ENCODE measurements at regions not wholly inside any gene's neighbourhood (a gene's known extent, or its start where the extent isn't known, plus 50 kb on each side); places are given as distances from the start of the nearest gene placed in this dataset.

DNA sequence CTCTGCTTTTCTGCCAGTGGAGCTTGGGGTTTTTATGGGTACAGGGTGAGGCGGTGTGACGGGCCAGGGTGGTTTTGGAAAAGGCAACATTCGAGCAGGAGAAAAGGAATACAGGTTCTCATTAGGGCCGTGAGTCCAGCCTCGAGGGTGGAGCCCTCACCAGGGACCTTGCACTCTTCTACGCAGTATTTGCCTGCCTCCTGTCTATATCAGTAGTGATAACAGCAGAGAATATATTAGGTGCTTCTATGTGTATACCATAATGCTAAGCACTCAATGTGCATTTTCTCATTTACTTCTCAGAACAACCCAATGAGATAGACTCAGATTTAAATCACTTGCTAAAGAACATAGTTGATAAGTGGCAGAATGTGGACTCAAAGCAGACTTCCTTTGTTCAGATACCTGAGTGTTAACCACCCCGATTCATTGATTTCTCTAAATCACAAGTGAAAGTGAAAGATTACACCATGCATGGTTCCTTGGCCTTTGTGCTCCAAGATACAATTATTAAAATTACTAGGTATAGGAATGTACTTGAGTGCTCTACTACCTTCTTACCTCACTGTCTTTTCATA lies 403.9 kb downstream of the PCDH7 start:
- DNase-seq, result no peak

DNA sequence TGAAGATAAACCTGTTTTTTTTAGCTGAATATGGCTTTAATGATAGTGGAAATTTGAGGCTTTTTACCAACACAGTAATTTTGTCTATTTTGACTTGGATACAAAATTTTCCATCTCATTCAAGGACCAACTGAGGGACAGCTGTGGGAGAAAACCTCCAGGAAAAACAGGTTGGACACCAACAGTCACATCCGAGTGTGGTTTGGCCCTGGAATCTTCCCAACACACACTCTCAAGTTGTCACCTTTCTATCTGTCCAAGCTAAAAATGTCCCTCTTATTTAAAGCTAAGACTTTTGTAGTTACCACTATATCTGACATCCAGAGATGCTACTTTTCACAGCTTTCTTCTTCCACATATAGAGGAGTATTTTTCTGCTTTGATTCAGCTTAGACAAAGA lies 404.9 kb downstream of the PCDH7 start:
- no peak for DNase-seq

DNA sequence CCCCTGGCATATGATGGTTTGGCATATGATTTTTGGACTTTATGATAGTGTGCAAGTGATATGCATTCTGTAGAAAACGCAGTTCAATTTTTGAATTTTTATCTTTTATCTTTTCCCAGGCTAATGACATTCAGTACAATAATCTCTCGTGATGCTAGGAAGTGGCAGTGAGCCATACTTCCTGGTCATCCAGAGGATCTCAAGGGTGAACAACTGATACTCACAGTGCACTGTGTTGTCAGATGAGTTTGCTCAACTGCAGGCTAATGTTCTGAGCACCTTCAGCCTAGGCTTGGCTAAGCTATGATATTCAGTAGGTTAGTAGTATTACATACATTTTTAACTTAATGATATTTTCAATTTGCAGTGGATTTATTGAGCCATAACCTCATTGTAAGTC lies 405.3 kb downstream of the PCDH7 start:
- no peak for DNase-seq

DNA sequence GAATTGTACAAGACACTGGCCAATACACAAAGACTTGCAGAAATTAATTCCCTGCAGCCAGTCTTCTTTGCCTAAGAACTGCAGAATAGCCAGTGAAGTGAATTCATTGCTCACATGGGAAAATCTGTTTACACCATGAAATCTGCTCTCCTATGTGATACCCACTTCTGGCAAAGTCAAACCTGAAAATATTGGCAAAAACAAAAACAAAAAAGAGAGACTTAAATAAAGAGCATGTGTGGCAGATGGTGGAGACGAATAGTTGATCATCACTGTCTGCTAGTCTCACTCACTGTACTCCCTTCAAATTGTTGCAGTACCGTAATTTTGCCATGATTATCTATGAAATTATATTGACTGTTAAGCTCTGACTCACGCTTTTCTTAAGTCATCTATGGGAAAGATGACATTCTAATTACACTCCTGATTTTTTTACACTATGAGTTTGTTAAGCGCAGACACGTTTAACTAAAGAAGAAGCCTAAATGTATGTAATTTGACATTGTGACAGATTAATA lies 406.8 kb downstream of the PCDH7 start:
- no peak for DNase-seq

DNA sequence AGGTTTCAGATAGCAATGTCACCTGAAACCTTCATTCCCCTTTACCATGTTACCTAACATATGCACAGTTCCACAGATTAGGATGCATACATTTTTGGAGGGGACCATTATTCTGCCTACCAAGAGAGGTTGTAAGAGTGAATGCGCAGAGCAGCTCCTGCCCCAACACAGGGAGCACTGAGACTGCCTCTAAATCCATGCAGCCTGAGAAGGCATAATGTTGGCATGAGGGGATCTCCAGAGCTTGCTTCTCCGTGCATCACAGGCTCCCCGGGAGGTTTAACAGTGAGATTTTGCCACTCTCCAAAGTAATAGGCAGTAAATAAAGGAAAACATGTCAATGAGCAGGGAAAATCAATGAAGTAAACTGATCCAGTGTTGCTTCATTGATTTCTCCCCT lies 410.8 kb downstream of the PCDH7 start:
- no peak for DNase-seq

DNA sequence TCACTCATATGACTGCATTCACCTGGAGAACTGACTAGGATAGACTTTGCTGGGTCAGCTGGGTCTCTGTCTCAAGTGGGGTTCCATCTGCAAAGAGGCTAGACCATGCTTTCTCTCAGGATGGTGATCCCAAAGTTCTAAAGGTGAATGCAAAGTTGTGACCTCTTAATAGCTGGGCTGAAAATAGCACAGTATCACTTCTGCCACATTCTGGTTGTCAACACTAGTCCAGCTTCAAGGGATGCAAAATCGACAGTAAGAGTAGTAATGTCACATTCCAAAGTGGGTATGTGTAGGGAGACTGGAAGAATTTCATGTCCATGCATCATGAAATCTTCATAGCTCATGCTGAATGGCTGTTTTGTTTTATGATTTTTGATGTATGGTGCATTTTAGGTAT lies 414.6 kb downstream of the PCDH7 start:
- no peak for DNase-seq

DNA sequence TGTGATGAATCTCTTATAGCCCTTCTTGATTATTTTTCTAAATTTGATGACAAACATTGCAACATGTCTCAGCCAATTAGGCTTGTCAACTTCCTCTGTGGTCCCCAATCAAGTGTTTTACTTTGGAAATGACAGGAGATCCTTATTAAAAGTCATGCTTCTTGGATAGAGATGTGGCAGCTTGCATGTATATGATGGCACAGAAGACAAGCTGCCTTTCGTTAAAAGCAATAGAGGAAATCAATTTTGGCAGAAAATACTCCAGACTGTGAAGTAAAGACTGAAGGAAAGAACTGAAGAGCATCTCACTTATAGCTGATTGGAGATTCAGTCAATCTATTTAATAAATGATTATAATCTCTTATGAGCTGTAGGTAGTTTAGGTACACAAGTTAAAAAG lies 419.6 kb downstream of the PCDH7 start:
- no peak for DNase-seq

DNA sequence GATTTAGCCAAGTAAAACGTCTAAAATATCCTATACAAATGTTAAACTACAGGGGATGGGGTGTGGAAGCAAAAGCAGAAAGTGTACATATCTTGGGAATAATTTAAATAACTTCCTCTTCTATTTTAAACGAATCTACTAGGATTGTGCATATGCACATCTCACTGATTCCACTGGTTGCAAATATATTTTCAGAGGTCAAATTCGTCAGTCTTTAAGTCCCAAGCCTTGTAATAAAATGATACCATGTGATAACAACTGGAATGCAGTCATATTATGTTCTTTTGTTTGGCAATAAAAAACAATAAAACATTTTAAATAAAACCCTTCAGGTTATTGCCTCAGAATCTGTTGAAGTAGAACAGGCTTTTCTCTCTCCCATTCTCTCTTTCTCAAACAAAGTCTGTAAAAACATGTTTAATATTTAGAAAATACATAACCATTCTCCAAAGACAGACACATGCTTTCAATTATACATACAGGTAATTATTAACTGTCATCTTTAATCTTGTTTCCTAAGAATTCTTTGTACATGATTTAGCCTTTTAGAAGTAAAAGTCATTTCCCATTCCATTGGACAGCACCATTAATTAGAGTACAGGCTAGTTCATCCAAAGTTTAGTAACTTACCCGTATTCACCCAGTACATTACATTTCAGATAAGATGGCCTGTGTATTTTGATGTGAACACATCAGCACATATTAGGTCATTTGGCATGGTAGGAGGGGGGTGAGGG lies 421.1 kb downstream of the PCDH7 start:
- DNase-seq, result no peak

DNA sequence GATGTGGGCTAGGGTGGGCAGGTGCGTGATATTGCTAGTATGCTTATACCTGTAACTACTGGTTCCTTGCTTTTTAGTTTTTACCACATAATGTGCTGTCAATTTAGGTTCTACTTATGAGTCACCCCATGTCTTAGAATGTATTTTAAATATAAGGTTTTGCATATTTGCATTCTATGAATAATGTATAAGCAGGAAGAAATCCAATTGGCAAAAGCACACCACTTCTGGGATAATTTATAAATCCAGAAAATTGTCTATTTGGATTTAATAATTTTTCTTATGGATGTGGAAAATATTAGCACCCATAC lies 421.6 kb downstream of the PCDH7 start:
- no peak for DNase-seq

DNA sequence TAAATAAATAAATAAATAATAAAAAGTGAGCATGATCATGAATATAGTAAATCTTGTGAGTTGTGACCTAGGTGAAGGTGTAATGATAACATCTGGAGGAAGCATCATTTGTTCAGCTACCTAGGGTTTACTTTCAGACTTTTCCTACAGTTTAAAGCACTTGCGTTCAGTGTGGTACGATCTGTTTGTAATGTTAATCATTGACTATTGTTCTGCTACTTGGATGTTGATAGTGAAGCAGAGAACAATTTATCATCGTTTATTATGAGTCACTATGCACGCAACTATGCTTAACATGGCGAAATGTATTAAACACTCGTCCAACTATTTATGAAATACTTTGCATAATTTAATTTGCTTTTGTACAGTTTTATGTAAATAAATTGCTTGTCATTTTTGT lies 426.2 kb downstream of the PCDH7 start:
- no peak for DNase-seq

DNA sequence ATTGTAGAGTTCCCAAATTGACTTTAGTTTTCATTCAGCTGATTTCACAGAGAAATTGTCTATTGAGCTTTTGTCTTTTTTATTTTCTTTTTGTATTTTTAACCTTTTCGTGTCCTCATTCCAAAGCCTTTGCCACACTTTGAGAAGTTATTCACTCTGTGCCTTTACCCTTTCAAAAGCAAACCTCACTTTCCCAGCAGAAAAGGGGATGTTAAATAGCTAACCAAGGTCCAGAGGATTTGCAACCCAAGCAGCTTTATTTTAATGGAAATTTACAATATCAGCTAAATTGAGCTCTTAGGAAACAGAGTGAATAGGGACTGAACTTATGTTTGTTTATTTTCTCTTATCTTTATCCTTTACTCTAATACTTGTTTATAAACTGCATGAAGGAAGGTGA lies 428.8 kb downstream of the PCDH7 start:
- DNase-seq, result no peak

DNA sequence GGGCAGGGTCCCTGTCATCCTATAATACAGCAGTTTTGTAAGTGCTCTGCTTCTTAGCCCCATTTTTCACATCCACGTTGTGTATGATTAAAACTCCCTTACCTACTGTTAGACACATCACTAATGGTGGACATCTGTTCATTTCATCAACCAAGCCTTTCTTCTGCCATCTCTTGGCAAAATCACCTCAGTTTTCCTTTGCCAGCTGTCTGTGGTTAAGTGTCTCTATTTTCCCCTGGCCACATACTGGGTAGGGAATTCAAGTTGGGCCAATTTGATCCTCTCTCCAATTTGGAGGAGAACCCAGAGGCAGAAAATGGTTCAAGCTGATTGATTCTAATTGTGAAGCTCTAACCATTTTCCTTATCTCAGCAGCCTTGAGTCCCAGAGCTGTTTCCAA lies 436.1 kb downstream of the PCDH7 start:
- DNase-seq, result no peak

DNA sequence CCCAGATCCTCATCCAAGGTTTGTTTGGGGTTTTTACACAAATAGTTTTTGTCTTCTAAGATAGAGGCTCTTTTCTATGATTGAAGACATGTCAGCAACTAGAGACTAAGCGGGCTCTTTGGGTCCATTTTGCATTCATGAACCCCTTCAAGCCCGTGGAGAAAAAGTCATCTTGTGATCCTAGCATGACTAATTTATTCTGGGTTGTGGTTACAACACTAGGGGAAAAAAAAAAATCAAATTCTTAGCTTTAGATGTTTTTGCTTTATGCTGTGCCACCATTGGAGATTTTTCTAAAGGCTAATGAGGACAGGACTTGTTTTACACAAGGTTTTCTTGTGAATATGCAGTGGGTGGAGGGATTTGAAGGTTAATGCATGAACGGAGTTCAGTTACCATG lies 440.0 kb downstream of the PCDH7 start:
- DNase-seq, result no peak

DNA sequence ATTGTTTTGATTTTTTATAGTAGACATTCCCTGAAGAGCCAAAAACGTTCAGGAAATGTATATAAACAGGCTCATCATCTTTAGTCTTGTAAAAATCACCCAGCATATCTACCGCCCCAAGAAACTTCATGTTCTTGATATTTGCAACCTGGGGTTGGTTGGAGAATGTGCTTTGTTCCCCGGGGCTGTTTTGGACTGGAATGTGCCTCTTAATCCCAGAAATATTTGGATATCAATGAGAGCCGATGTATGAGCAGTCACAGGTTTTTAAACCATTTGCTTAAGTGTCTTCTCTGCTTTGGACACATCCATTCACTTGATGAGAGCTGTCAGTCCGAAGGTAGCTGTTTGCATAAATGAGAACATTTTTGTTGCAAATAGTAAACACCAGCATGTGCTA lies 449.7 kb downstream of the PCDH7 start:
- no peak for DNase-seq

DNA sequence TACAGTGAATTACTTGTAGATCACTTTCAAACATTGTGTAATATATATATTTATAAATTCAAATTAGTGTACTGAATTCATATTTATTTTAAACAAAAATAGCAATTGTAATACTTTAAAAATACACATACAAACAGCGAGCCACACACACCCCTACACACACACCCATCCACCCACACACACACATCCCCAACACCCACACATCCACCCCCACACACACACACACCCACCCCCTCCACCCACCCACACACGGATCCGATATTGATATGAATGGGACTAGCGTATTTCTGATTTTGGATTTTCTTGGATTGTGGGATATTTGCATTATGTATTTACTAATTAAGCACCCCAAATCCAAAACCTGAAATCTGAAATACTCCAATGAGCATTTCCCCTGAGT lies 451.2 kb downstream of the PCDH7 start:
- DNase-seq, result no peak

DNA sequence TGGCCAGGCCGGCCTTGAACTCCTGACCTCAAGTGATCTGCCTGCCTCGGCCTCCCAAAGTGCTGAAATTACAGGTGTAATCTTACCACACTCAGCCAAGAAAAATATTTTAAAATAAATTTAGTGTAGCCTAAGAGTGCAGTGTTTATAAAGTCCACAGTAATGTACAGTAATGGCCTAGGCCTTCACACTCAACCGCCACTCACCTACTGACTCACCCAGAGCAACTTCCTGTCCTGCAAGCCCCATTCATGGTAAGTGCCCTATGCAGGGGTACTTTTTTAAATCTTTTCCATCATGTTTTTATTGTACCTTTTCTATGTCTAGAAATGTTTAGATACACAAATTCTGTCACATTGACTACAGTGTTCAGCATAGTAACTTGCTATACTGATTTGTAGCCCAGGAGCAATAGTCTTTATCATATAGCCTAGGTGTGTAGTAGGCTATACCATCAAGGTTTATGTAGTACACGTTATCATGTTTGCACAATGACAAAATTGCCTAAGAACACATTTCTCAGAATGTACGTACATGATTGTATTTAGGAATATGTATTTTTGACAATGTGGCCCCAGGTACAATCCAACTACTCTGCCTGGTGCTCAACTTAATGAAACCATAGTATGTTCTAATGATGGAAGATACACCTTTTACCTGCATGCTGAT lies 455.2 kb downstream of the PCDH7 start:
- DNase-seq, result no peak

DNA sequence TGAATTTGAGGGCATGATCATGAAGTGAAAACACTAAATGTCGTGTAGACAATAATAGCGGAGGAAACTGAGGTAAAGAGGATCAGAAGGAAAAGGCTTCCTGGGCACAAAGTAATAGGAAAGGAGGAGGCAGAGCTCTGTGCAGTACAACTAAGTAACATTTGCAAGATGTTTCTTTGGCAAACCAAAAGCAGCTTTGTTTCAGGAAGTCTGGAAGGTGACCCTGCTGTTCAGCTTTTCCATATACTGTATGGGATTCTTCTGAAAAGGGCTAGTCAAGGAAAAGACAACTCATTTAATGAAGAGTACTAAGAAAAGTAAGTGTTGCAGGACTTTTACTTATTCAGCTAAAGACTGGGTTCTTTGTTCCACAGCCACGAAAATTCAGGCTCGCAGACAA lies 463.1 kb downstream of the PCDH7 start:
- DNase-seq, result no peak

DNA sequence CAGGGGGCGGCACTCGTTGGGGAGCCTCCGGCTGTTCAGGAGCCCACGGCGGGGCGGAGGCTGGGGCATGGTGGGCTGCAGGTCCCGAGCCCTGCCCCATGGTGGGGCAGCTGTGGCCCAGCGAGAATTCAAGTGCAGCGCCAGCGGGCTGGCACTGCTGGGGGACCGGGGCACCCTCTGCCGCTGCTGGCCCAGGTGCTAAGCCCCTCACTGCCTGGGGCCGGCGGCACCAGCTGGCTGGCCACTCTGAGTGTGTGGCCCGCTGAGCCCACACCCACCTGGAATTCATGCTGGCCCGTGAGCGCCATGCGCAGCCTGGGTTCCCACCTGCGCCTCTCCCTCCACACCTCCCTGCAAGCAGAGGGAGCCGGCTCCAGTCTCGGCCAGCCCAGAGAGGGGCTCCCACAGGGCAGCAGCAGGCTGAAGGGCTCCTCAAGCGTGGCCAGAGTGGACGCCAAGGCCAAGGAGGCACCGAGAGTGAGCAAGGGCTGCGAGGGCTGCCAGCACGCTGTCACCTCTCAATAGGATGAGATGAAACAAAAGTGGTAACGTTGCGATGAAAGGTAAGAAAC lies 464.9 kb downstream of the PCDH7 start:
- no peak for DNase-seq

DNA sequence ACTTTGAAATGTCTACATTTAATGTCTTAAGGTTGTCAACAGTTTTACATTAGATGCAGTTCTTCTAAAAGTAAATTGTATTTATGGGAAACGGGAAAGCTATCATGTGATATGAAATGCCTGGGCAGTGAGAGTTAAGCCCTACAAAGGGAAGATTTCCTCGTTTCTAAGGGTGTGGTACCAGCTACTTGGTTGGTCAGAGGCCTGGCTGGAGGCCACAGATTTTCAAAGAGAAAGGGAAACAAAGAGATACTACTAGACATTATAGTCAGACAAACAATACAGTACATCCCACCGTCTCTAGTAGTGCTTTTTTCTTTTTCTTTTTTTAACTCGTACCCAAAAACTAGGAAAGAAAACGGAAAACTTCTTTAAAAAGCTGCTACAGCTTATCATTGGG lies 467.8 kb downstream of the PCDH7 start:
- no peak for DNase-seq

DNA sequence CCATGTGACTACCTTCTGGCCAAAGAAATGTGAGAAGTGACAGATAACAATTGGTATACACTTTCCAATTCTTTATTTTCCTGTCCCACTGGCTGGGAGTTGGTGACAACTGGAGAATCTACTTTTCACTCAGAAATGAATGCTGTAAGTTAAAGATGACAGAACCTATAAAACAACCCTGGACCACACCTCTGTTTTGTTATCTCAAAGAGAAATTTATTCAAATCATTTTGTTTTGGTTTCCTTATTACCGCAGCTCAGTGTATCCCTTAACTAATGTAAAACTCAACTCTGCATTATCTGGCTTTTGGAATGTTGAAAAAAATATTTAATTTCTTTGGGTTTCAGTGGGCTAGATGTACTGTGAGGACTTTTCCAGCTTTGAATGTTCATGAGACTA lies 469.8 kb downstream of the PCDH7 start:
- DNase-seq, result no peak

DNA sequence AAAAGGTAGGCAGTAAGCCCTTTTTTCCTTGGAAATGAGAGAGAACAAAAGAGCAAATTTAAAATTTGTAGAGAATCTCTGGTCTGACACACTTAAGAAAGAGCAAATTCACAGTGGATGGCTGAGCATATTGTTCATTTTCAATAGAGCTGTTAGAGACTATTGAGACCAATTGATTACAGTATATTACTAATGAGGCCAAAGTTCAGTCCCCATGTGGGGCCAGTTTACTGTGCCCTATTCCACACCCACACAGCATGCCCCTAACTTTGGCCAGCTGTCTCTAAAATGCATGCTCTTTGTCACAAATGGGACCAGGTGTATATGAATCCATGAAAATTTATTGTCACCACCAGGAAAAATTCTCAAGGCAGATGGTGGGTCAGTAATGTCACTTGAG lies 470.5 kb downstream of the PCDH7 start:
- no peak for DNase-seq

DNA sequence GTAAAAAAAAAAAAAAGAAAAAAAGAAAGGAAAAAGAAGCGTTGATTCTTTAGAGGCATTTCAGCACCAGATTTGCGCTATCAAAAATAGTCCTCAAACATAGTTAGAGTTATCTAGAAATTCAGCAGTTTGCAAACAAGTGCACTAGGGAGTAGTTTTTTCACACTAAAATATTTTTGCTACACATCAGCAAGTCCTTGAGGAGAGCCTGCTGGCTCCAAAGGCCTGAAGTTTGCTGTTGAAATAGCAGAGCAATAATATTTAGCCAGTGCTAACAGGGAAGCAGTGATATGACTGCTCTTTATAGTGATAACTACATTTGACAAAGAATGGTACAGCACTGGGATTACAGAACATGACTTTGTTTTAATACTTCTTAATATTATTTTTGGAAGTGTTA lies 472.2 kb downstream of the PCDH7 start:
- no peak for DNase-seq

DNA sequence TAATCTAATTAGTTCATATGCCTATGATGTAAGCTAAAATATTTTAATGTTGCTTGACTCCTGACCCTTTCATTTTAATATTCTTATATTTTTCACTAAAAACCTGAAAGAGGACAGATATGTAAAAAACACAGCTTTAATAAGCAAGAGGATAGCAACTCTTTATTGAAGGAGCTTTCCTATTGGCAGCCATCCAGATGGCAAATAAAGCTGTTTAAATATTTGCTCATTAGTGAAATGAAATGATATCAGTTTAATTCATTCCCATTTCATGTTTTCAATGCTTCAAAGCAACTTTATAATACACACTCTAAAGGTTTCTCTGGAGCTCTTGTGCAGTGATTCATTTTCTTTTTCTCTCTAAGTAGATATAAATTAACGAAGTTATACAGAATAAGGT lies 473.4 kb downstream of the PCDH7 start:
- no peak for DNase-seq

DNA sequence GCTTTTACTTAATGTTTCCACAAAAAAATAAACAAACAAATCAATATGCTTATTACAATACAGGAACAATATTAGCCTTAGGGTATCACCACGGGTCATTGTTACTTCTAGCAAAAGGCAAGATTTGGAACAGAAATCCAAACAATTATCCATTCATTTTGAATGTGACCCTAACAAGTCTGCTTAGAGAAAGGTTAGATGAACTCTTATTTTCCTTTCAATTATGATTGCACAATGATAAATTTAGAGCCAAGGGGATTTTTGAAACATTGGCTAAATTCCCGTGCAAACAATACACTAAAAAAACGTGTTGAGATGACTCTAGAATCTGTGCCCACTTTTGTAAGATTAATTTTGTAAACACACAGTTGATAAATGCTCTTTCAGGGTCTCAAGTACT lies 474.7 kb downstream of the PCDH7 start:
- no peak for DNase-seq

Data from stimulated activated CD4-positive, alpha-beta T cell treated with anti-CD3 and anti-CD28 coated beads, Interleukin-4, amount 100 ng/mL, for 4 hours (primary cell).